HG03064 (cell line): ENCODE measurements at regions not wholly inside any gene's neighbourhood (a gene's known extent, or its start where the extent isn't known, plus 50 kb on each side); places are given as distances from the start of the nearest gene placed in this dataset.

Source experiments
- ATAC-seq: cut with Tn5 transposase; IDR thresholded peaks from one replicate; pipeline ENCODE4 v1.9.1; 2021; ENCODE audit warnings: low read depth; ENCODE audit not compliant: unreplicated experiment

DNA sequence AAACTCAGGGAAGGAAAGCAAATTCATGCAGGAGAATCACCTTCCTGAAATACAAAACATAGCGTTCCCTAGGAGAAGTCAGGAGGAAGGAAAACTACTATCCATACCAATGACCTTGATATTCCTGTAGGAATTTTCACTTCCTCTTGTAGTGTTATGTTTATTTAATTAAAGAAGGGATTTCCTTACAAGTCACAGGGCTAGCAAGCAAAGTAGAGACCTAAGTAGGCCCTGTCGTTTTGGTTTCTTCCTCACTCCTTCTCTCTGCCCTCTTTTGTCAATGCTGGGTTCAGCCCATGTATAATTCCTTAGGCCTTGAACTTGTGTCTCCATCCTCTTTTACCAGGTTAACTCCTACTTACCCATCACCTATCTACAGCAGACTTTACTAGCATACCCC is 435.2 kb upstream of the LRATD1 start:
- no peak for ATAC-seq

DNA sequence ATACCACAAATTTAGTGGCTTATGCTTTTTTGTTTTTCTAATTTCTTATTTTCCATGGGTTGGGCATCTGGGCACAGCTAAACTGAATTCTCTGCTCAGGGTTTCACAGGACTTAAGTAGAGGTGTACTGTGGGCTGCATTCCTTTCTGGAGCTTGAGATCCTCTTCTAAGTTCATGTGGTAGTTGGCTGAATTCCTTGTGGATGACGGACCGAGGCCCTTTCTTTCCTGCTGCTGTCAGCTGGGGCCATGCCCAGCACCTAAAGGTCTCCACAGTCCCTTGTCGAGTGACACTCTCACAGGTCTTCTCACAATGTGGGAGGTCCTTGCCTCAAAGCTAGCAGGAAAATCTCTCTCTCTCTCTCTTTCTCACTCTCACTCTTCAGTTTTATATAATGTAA is 433.5 kb upstream of the LRATD1 start:
- no peak for ATAC-seq

DNA sequence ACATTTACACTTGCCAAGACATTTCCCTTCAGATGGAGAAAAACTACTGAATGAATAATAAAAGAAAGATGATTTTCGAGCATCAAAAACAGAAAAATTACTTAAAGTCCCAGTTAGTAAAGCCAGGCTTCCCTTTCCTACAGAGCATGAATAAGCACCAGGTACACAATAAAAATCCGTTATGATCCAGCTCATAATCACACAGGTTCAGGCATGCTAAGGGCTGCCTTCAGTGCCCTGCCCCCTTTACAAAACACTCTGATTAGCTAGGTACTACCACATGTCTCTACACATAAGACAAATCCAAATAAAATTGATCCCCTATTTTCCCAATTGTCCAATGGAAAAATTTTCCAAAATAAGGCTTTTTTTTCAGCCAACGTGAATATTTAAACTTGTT is 413.2 kb upstream of the LRATD1 start:
- ATAC-seq: no peak

DNA sequence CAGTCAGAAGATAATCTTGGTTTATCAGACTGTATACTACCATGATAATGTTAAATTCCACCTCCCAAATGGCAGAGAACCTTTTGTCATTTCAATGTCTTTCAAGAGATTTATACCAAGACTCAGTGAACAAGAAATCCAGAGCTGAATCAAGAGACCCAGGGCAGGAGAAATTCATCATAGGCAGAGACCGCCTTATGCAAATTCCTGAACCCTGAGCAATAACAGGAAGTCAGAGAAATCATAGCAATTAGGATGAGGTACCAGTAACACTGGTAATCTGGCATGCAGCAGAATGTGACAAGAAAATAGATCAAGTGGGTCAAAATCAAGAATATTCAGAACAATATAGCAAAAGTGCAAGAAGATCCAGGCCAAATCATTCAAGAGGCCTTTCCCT is 412.4 kb upstream of the LRATD1 start:
- no peak for ATAC-seq

DNA sequence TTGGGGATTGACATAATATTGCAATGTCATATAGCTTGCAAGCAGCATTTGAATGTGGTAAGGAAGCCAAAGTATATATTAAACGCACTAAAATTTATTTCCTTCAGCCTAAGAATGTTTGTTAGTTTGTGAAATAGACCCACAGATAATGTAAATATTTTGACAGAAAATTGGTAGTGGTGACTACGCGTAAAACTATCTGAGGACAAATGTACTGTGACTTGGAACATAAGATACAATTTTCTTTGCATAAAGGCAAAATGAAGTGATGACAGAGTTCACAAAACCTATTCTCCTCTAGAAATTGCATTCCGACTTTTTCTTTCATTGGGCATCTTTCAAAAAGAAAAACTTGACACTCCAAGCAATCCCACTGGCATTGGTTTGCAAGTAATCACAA is 411.1 kb upstream of the LRATD1 start:
- no peak for ATAC-seq

DNA sequence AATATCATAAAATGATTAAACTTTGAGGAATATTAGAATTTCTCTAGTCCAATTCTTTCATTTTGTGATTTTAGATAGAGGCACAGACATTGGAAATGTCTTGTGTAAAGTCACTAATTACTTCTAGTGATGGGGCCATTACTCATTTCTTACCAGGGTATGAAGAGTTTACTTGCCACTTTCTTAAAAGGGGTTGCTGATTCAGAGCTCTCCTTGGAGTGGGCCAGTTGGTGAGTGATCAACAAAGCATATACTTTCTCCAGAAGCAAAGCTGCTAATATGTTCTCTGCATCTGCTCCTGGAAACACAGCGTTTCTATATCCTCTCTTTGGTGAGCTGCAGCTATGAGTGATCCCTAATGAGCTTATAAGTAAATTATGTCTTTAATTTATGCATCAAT is 408.9 kb upstream of the LRATD1 start:
- no peak for ATAC-seq

DNA sequence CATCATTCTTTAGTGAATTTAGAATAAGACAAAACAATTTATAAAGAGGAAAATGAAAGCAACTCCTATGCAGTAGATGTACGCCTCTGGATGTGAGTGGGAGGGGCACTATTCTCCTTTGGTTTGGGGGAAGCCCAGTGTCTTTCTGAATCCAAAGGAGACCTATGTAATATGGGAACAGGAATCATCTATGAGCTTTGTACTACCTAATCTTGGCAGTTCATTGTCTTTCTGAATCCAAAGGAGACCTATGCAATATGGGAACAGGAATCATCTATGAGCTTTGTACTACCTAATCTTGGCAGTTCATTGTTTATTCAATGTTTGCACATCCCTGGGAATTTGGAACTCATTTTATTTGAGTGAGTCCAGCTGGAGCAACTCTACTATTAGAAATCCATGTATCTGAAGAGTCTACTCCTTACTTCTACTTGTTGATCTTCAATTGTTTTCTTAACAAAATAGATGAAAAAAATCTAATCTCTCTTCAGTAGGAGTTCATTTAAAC is 401.1 kb upstream of the LRATD1 start:
- ATAC-seq: no peak

DNA sequence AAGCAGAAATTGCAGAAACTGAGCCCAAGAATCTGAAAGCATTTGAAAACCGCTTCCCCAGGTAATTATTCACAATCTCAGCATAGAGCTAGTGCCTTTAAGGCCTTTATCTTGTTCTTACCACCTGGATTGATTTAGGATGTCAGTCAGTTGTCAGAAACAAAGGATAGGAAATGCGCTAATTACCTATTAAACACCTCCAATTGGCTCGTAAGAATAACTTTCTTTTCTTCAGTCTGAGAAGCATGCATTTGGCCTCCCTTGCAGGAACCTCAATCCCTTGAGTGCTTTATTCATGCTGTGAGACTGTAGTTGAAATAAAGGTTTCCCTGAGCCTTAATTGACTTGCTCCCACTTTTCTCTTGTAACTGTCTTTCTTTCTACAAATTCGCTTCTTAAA is 400.3 kb upstream of the LRATD1 start:
- ATAC-seq: no peak

DNA sequence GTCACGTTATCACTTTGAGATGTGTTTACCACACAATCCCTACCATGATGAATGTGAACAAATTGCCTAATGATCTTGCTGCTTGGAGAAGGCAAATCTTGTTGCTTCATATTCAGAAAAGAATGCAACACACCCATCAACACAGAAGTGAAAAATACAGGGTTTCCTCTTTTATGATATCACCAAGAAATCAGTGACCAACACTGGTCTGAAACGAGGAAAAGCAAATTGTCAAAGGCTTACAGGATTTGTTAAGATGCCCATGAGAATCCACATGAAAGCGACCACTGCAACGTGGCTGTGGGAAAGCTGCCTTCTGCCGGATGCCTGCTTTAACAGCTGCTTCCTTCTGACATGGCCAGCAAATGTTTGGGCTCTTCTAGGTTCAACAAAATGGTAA is 397.6 kb upstream of the LRATD1 start:
- no peak for ATAC-seq

DNA sequence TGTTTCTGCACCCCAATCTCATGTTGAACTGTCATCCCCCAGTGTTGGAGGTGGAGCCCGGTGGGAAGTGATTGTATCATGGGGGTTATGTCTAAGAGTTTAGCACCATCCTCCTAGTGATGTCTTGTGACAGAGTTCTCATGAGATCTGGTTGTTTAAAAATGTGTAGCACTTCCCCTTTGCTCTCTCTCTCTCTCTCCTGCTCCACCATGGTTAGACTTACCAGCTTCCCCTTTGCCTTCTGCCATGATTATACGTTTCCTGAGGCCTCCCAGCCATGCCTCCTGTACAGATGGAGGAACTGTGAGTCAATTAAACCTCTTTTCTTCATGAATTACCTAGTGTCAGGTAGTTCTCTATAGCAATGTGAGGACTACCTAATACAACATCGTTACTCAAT is 396.9 kb upstream of the LRATD1 start:
- no peak for ATAC-seq

DNA sequence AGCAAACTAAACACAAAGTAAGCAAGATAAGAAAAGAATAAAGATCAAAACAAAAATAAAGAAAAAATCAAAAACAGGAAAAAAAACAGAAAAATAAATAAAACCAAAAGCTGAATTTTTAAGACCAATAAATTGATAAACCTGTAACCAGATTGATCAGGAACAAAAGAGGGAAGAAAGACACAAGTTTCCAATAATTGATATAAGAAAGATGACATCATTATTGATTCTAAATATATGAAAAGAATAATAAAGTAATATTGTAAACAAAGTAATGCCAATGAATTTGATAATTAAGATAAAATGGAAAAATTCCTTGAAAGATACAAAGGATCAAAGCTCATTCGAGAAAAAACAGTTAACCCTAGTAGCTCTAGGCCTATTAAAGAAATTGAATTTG is 394.6 kb upstream of the LRATD1 start:
- ATAC-seq: no peak

DNA sequence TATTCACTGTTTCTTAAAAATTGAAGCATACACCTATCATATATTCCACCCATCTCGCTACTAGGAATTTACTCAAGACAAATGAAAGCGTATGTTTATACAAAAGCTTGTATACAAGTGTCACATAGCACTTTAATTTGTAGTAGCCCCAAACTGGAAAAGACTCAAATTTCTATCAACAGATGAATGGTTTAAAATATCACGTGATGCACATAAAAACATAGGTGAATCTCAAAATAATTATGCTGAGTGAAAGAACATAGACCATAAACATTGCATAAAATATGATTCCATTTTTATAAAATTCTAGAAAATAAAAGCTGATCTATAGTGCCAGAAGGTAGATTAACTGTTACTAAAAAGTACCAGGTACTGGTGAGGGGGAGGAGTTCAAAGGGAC is 392.9 kb upstream of the LRATD1 start:
- no peak for ATAC-seq

DNA sequence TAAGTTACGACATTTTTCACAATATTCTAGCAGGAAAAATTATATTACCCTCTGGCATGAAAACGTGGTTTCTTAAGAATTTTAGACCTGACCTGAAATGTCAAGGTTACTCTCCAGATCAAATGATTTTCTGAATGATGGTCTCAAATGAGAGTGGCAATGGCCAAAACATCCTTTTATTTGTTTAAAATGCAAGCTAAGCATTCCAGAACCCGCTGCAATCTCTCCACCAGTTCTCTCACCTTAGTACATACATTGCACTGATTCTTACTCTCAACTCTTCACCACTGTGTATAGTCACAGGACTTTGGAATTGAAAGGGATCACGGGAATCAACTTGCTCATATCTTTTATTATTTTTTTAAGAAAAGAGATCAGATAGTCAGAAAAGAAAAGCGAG is 391.6 kb upstream of the LRATD1 start:
- no peak for ATAC-seq

DNA sequence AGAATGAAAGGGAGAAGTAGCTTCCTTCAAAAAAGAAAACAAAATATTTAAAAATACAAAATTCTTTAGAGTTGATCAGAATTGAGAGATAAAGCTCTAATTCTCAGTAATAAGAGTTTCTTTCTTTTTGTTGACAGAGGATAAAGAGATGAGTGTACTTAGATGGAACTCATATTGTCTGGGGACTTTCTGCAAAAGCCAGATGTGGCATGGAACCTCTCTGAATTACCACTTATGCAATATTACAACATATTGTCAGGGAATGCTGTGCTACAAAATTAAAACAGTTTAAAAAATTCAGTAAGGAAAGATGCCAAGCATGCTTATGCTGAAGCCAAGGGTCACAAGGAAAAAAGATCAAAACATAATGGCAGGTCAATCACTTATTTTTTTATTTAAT is 386.6 kb upstream of the LRATD1 start:
- no peak for ATAC-seq

DNA sequence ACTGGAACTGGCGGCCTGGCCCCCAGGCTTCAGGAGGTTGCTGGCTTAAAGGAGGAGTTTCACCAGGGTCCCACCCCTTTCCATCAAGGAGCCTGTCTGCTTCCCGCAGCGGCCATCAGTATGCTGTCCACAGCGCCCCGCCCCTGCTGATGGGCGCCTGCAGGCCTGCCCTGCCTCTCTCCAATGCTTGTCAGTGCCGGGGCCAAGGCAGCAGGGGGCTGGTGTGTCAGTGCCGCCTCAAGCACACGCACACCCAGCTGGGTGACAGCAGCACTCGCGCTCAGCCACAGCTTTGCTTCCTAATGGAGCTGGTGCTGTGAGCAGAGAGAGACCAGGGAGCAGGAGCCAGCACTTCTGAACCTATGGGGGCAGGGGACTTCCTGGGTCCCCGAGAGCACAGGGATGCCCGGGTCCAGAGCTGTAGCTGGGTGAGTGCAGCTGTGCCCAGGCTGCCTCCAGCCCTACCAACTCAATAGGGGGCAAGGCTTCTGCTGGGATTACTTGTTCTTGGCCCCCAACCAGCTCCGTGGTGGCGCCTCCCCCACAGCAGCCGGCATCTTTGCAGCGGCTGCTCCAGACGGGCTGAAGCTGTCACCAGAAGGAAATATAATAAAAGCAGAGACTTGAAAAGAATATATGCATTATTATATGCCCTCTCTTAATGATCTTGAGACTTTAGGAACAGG is 377.2 kb upstream of the LRATD1 start:
- ATAC-seq: no peak

DNA sequence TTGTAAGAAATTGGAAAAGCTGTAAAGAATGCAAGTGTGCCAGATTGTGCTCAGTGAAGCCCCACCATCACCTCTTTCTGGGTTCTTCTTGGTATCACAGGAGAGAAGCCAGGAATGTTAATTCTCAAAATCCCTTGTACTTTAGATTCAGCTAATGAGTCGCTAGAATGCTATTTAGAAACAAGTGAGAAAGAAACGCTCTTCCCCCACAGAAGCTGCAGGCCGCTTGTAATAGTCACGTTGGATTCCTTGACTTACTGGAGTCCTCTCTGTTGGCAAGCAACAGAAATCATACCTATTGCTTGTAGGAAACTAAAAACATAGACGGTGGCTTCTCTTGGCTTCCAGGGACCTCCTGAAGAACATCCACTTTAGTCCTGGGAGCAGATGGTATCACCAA is 375.6 kb upstream of the LRATD1 start:
- no peak for ATAC-seq

DNA sequence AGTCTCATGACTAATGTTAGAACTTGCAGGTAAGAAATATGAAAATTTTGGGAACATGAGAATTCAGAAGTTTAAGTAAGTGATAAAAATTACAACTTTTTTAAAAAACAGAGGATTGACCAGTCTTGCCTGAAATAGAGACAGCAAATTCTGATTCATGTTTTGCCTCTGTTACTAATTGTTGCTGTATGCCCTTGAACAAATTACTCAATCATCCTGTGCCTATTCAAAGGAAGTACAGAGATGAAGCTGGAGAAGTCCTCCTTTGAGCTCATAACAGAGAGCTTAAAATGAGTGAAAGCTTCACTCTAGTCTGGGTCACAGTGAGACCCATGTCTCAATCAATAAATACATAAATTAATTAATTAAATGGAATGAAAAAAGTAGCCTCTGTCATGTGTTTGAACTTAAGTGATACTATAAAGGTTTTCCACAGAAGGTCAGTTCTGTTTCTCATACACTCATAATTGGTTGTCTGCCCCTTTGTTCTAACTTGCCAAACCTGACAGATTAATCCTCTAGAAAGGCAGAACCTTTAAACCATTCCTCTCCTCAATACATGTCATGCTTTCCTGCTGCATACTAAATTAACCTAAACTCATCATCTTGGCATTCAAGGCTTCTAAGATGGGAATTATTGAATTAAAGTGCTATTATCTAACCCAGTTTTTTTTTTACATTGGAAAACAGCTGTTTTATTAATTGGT is 374.6 kb upstream of the LRATD1 start:
- ATAC-seq: no peak

DNA sequence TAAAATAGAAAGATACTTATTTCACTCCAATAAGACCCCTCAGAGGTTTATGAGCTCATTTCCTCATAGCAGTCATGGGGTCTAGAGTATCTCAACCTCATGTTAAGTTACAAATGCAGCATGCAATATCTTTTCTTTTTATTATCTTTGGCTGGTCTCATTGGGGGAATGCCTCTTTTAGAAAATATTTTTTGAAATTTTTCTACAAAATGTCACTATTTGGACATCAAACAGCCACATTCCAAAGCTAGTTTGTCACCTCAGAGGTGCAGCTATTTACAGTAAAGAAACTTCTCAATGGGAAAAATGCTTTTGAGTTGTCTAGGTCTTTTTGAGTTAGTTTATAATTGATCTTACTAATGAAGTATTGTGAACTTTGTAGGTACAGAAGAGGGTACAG is 370.7 kb upstream of the LRATD1 start:
- no peak for ATAC-seq

DNA sequence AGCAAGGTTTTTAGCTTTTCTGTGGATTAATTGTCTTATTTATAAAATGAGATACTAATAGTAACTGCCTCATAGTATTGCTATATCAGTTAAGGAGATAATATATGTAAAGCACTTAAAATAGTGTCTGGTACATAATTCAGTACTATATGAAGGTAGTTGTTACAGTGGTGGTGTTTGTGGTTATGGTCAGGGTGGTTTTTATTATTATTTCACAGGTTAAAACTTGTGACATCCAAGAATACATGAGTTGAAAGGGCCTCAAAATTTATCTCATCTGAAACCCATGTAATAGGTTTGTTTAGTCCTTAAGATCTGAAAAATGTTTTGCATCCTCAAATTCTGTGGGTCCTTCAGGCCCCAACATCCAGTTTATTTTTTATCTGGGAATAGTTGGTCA is 369.5 kb upstream of the LRATD1 start:
- no peak for ATAC-seq

DNA sequence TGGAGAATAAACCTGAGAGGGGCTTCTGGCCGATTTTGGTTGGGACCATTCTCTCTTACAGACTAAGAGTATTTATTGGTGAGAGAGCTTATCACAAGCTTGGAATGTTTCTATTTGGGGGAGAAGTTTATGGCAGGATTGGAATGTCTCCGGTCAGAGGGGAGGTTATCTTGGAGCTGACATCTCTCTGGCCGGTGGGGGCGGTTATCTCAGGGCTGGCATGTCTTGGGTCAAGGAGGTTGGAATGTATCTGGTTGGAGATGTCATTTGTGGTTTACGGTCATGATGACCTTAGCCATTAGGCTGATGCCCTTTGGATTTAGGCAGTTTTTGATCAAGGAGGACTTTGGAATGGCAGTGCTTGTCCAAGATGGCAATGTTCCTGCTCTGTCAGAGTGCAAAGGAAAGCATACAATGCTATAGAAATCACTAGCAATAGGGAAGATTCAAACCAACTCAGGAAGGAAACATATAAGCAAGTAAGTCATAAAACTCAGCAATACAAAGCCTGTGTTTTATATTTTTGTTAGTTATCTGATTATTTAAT is 362.4 kb upstream of the LRATD1 start:
- no peak for ATAC-seq

DNA sequence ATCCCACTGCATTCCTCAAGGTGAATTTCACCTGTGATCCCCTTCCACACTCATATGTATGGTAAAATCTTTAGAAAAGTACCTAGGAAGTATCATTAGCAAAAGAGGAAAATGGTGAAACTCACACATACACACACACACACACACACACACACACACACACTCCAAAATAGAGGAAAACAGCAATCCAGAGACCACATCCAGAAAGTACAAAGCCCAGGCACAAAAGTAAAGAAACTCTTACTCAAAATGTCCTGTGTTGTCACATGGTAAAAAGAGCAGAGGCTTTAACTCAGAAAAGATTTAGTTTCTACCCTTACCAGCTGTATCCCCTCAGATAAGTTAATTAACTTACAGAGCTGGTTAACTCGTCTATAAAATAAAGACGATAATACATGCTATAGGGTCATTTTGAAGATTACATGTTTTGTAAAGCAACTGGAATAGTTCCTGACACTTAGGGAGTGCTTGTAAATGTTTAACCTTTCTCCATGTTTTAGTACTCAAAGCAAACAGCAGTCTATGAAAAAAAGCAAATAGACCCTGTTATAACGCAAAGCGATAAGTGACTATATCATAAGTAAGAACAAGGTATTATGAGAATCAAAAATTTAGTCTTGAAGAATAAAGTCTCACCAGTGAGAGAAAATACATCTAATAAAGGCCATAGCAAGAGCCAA is 360.0 kb upstream of the LRATD1 start:
- no peak for ATAC-seq

DNA sequence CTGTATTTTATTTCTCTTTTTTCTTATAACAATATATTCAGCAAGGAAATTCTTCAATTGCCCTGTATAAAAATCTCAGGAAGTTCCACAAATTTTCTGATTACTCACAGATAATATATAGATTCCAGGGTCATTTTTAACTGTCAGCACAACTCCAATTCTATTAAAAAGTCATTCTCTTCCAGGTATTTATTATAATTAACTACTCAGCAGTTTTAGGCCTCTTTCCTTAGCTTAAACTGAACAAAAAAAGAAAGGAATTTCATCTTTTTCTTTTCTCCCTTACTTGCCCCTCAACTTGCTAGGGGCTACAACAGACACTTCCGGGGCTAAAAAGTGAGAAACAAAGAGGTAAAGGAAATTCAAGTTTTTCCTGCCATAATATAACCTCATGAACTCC is 358.9 kb upstream of the LRATD1 start:
- ATAC-seq: no peak
